IMR-90 (cell line): ENCODE measurements at regions not wholly inside any gene's neighbourhood (a gene's known extent, or its start where the extent isn't known, plus 50 kb on each side); places are given as distances from the start of the nearest gene placed in this dataset.

Experiments used
- ATAC-seq: fragments of 200-7000 bp; cut with Tn5 transposase; 2 replicates; pipeline ENCODE4 v1.9.1; 2020; ENCODE audit warnings: low read depth, mild to moderate bottlenecking, moderate library complexity
- BruUV-seq: library from RNA; stranded (reverse); fragments of 400-500 nt; replicated peaks from 2 replicates; lab custom pipeline; 2021; lab: Mats Ljungman, UMichigan
- CTCF ChIA-PET: fragments of 300-600 bp; formaldehyde crosslinking; extraction: SDS; loops from one replicate; lab custom pipeline; 2021; ENCODE audit warnings: antibody characterized with exemption; lab: Yijun Ruan, JAX
- POLR2A ChIA-PET: fragments of 300-600 bp; sonication (Branson Sonifier 250); formaldehyde crosslinking; loops from one replicate; lab custom pipeline; 2022; ENCODE audit warnings: antibody characterized with exemption; ENCODE audit not compliant: unreplicated experiment; lab: Charles Lee
- DNase-seq: peaks from one replicate; pipeline ENCODE4 v3.0.0; 2013
- H2AFZ ChIP-seq: replicated peaks from 2 replicates; pipeline ENCODE3; 2013; ENCODE audit warnings: low read length, mild to moderate bottlenecking; ENCODE audit not compliant: poor library complexity
- H2AK5ac ChIP-seq: 2 replicates; pipeline ENCODE4 v1.6.1; 2013; ENCODE audit warnings: low read depth, low read length, inconsistent platforms
- H2AK9ac ChIP-seq: replicated peaks from 2 replicates; pipeline ENCODE3; 2013; ENCODE audit warnings: mild to moderate bottlenecking, low read depth, low read length, moderate library complexity; ENCODE audit not compliant: poor library complexity
- H2BK120ac ChIP-seq: 2 replicates; pipeline ENCODE4 v1.6.1; 2013; ENCODE audit warnings: low read depth, low read length, inconsistent platforms
- H2BK15ac ChIP-seq: 3 replicates; pipeline ENCODE4 v1.6.1; 2013; ENCODE audit warnings: low read depth, low read length, inconsistent platforms
- H2BK20ac ChIP-seq: 2 replicates; pipeline ENCODE4 v1.6.1; 2013; ENCODE audit warnings: low read depth, mild to moderate bottlenecking, inconsistent platforms, low read length, moderate library complexity
- H2BK5ac ChIP-seq: 2 replicates; pipeline ENCODE4 v1.6.1; 2013; ENCODE audit warnings: mild to moderate bottlenecking, low read depth, low read length, inconsistent platforms; ENCODE audit not compliant: poor library complexity, severe bottlenecking
- H3K14ac ChIP-seq: replicated peaks from 2 replicates; pipeline ENCODE4 v1.6.1; 2013; ENCODE audit warnings: low read depth, low read length, inconsistent platforms
- H3K18ac ChIP-seq: 2 replicates; pipeline ENCODE4 v1.6.1; 2013; ENCODE audit warnings: low read depth, low read length, control low read depth
- H3K23ac ChIP-seq: 2 replicates; pipeline ENCODE4 v1.6.1; 2013; ENCODE audit warnings: low read depth, low read length, inconsistent platforms
- H3K27ac ChIP-seq: 2 replicates; pipeline ENCODE4 v1.5.1; 2013; ENCODE audit warnings: mild to moderate bottlenecking, control low read depth, low read length; ENCODE audit not compliant: insufficient read depth
- H3K27me3 ChIP-seq: 2 replicates; pipeline ENCODE4 v1.6.1; 2013; ENCODE audit warnings: low read length; ENCODE audit not compliant: control insufficient read depth, insufficient read depth
- H3K36me3 ChIP-seq: 2 replicates; pipeline ENCODE4 v1.6.1; 2013; ENCODE audit warnings: low read length, mixed read lengths; ENCODE audit not compliant: control insufficient read depth, insufficient read depth
- H3K4ac ChIP-seq: 2 replicates; pipeline ENCODE4 v1.6.1; 2013; ENCODE audit warnings: low read depth, low read length, inconsistent platforms
- H3K4me1 ChIP-seq: 2 replicates; pipeline ENCODE4 v1.6.1; 2013; ENCODE audit warnings: low read length, mixed read lengths; ENCODE audit not compliant: control insufficient read depth, insufficient read depth
- H3K4me2 ChIP-seq: 2 replicates; pipeline ENCODE4 v1.6.1; 2013; ENCODE audit warnings: low read depth, mild to moderate bottlenecking, control low read depth, low read length, moderate library complexity
- H3K4me3 ChIP-seq: 2 replicates; pipeline ENCODE4 v1.5.1; 2013; ENCODE audit warnings: low read depth, mild to moderate bottlenecking, control low read depth, low read length, moderate library complexity; ENCODE audit not compliant: insufficient read depth
- H3K56ac ChIP-seq: 2 replicates; pipeline ENCODE4 v1.6.1; 2013; ENCODE audit warnings: low read length, inconsistent platforms; ENCODE audit not compliant: insufficient read depth; ENCODE audit errors: extremely low read depth
- H3K79me1 ChIP-seq, 2 experiments: 2 replicates each; pipeline ENCODE4 v1.6.1; 2013; ENCODE audit warnings: low read length in 2 of 2, inconsistent platforms in 1 of 2, low read depth in 1 of 2
- H3K9ac ChIP-seq: 2 replicates; pipeline ENCODE4 v1.6.1; 2013; ENCODE audit warnings: low read depth, low read length, control low read depth
- H3K9me1 ChIP-seq: 2 replicates; pipeline ENCODE4 v1.6.1; 2013; ENCODE audit warnings: low read length, inconsistent platforms; ENCODE audit not compliant: insufficient read depth
- H3K9me3 ChIP-seq: 2 replicates; pipeline ENCODE4 v1.6.1; 2013; ENCODE audit warnings: low read length; ENCODE audit not compliant: control insufficient read depth, insufficient read depth
- H4K20me1 ChIP-seq: 2 replicates; pipeline ENCODE4 v1.6.1; 2013; ENCODE audit warnings: low read length, inconsistent platforms; ENCODE audit not compliant: insufficient read depth
- H4K5ac ChIP-seq: 2 replicates; pipeline ENCODE4 v1.6.1; 2013; ENCODE audit warnings: mild to moderate bottlenecking, low read depth, low read length, control low read depth
- H4K8ac ChIP-seq, 2 experiments: 2 replicates each; pipeline ENCODE4 v1.6.1; 2013; ENCODE audit warnings: low read depth in 2 of 2, low read length in 2 of 2, control low read depth in 1 of 2, inconsistent platforms in 1 of 2
- H4K91ac ChIP-seq: 2 replicates; pipeline ENCODE4 v1.6.1; 2013; ENCODE audit warnings: low read depth, low read length, inconsistent platforms; ENCODE audit not compliant: insufficient read depth
- CHD1 ChIP-seq: IDR thresholded peaks from 2 replicates; pipeline ENCODE4 v1.6.1; 2012; ENCODE audit warnings: low read depth, low read length, improper control_type of control experiment
- MAFK ChIP-seq: IDR thresholded peaks from 2 replicates; pipeline ENCODE4 v1.6.1; 2012; ENCODE audit warnings: low read depth, low read length, improper control_type of control experiment
- WGBS, 2 experiments: methylation state at CpG; one replicate each; pipeline versions ENCODE4 v1.1.5 to v1.1.7; 2013; ENCODE audit warnings: missing lambda C conversion rate in 2 of 2; ENCODE audit not compliant: insufficient read length in 1 of 2; ENCODE audit errors: extremely low coverage in 2 of 2; 5-methylcytosine and 5-hydroxymethylcytosine counted together
- dilution Hi-C: fragments of 300-500 bp; cut with HindIII; formaldehyde crosslinking; loops from one replicate; pipeline ENCODE4 v1.14.3; 2018; ENCODE audit warnings: low sequenced_read_pairs; ENCODE audit not compliant: unreplicated experiment
- in situ Hi-C: fragments of 300-500 bp; cut with MboI; formaldehyde crosslinking; loops from 3 replicates; pipeline ENCODE4 v1.14.3; 2019; ENCODE audit warnings: low sequenced_read_pairs, inconsistent platforms, mixed read lengths
- intact Hi-C: fragments of 100-400 bp; cut with micrococcal nuclease; formaldehyde crosslinking; loops from 2 replicates; pipeline ENCODE4 v1.10.0; 2022

DNA sequence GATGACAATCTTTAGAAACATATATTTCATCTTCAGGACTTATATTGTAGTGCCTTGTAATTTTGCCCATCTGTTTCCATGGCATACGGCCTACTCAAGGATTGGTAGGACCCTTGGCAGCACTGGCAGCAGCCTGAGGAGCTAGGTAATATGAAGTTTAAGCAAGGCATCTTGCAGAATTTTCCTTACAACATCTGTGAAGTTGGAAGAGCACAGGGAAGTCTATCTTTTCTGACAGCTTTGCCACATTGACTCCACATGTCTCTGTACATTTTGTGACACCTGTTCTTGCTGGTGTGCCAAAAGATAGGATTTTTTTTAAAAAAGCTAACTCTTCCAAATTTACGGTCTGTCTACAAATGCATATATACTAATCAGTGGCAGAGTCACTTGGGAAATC is 1235.2 kb downstream of the PCDH7 start:
- ATAC-seq (no peak), DNase-seq (no peak)
- no peak overlapping the region for H4K91ac ChIP-seq
- no peaks in the 10 kb centered on the region; the same call in 1 of the 2 replicates for H3K9me3 ChIP-seq
- intact Hi-C loops (no loop called here), dilution Hi-C loops (no loop called here), in situ Hi-C loops (no loop called here)
- no peak for TF ChIP-seq MAFK
- no peak for TF ChIP-seq CHD1
- H3K36me3 ChIP-seq = no peaks in the 10 kb centered on the region
- H3K79me1 ChIP-seq = no peaks in the 10 kb centered on the region
- no peak overlapping the region for H2BK20ac ChIP-seq
- H3K9me1 ChIP-seq = no peaks in the 10 kb centered on the region
- H3K4me3 ChIP-seq = no peak overlapping the region
- H4K20me1 ChIP-seq = no peaks in the 10 kb centered on the region
- H2BK120ac ChIP-seq = no peak overlapping the region
- no peak overlapping the region for H3K18ac ChIP-seq
- H3K4ac ChIP-seq = no peak overlapping the region
- no peak overlapping the region for H4K5ac ChIP-seq
- no peak overlapping the region for H3K23ac ChIP-seq
- no peak overlapping the region for H3K56ac ChIP-seq
- no TSS peak for BruUV-seq
- H2BK5ac ChIP-seq = no peak overlapping the region
- ChIA-PET POLR2A (no interaction called here), CTCF (no interaction called here)
- H3K14ac ChIP-seq = no peak overlapping the region
- H3K9ac ChIP-seq = no peak overlapping the region
- no CpG with 5 or more reads among the region's 2 CpGs for WGBS, 2 experiments
- H4K8ac ChIP-seq = no peak overlapping the region
- H2AK9ac ChIP-seq = no peak overlapping the region
- no peaks in the 10 kb centered on the region for H3K27me3 ChIP-seq
- H2AFZ ChIP-seq = no peak overlapping the region
- H3K4me2 ChIP-seq = no peak overlapping the region
- H3K4me1 ChIP-seq = no peaks in the 10 kb centered on the region
- H2BK15ac ChIP-seq = no peak overlapping the region
- no peak overlapping the region for H3K27ac ChIP-seq
- H2AK5ac ChIP-seq = no peak overlapping the region
